ENCODE measurements at regions not wholly inside any gene's neighbourhood (a gene's known extent, or its start where the extent isn't known, plus 50 kb on each side); places are given as distances from the start of the nearest gene placed in this dataset.
A peak's percentile ranks its signal among the peaks of the same experiment; 100 is the strongest.

DNA sequence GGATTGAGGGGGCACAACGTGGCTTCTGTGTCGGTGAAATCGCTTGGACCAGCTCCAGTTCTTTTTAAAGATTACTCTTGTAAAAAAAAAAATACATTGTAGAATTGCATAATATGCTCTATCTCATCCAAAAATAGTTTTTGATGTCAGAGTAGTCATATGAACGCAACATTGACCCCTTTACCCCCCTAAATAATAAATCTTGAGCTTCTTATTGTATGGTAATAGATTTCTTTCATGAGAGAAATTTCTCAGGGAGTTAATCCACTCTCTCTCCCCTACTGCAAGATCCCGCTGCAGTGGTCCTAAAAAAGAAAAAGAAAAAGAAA, 50.2 kb upstream of the PAIP2B start:
- no TSS peak for BruUV-seq (replicated peaks)
- POLR2A ChIA-PET = interaction anchor here (1.3 kb wide), 1 partner anchor 54 kb away, joined by 3 read pairs; the partner anchor contains the start of gene ZNF638
- peak overlapping the region; percentile 62 for H3K4me2 ChIP-seq (ENCODE audit: low read depth, low read length)

GRCh38 chr2:71276311-71277146, 49.6 kb upstream of the PAIP2B start:
- H3K27ac ChIP-seq (ENCODE audit: extremely low read length, insufficient read depth, low read length) = no peak overlapping the region
- BruUV-seq (replicated peaks) = no TSS peak
- H3K36me3 ChIP-seq (replicated peaks in 1 of 2; ENCODE audit: control insufficient read depth in 1 of 2, insufficient read depth in 2 of 2, low read length in 2 of 2) = no peaks in the 10 kb centered on the region
- in situ Hi-C loops (cut with HindIII; ENCODE audit: extremely low pct_ligation_motif_present, low pct_unique_long_range_greater_than_20kb) = no loop called here
- peaks cover 20% of the 10 kb centered on the region for H3K4me1 ChIP-seq (ENCODE audit: insufficient read depth, low read length)
- intact Hi-C loops (cut with micrococcal nuclease; ENCODE audit: unreplicated experiment) = loop anchor here (5.0 kb wide), 1 partner anchor 44 kb away; no protein-coding TSS in a partner anchor
- DNase-seq (ENCODE audit: low spot score) (peak; percentile 48), ATAC-seq (peak; percentile 97), FAIRE-seq (no peak)
- WGBS (ENCODE audit: low lambda C conversion rate) = 39% methylated on average over 67 of the region's 93 CpGs
- peaks cover 5 to 35% of the 10 kb centered on the region in 2 experiments for H3K27me3 ChIP-seq (ENCODE audit: control insufficient read depth in 1 of 2, insufficient read depth in 2 of 2, low read length in 2 of 2)
- no peaks in the 10 kb centered on the region for H3K79me2 ChIP-seq (ENCODE audit: insufficient read depth, low read length)
- no peaks in the 10 kb centered on the region for H4K20me1 ChIP-seq (ENCODE audit: insufficient read depth, low read length)
- H3K9ac ChIP-seq (ENCODE audit: insufficient read depth, low read depth, low read length) = no peak overlapping the region
- peak overlapping the region; percentile 62 for H3K4me2 ChIP-seq (ENCODE audit: low read depth, low read length)
- no peak overlapping the region for H2AFZ ChIP-seq (ENCODE audit: low read length)
- H3K9me3 ChIP-seq (ENCODE audit: low read length) = no peaks in the 10 kb centered on the region
- ChIA-PET CTCF (ENCODE audit: low intra/inter-chr PET ratio, low total read pairs) (no interaction called here), POLR2A (interaction anchor here (1.3 kb wide), 1 partner anchor 55 kb away, joined by 3 read pairs; the partner anchor contains the start of gene ZNF638)
- peak overlapping the region in 2 of 3 experiments; percentile 39 to 62; a peak in 4 of 6 replicates for H3K4me3 ChIP-seq (replicated peaks in 1 of 3; ENCODE audit: insufficient read depth in 1 of 3, low read depth in 2 of 3, low read length in 3 of 3)
- TF ChIP-seq SP4 (CRISPR knock-in tag; IDR thresholded peaks at IDR 0.05) (peak; percentile 96), CAMTA2 (CRISPR knock-in tag; IDR thresholded peaks at IDR 0.05; ENCODE audit: borderline replicate concordance) (0 out of 2 replicates have a peak, but pooled peaks have one; percentile 32), RFXAP (CRISPR knock-in tag; IDR thresholded peaks at IDR 0.05; ENCODE audit: borderline replicate concordance) (0 out of 2 replicates have a peak, but pooled peaks have one; percentile 19), MTF2 (CRISPR knock-in tag; IDR thresholded peaks at IDR 0.05; ENCODE audit: borderline replicate concordance) (0 out of 2 replicates have a peak, but pooled peaks have one; percentile 75), CBFB (CRISPR knock-in tag; IDR thresholded peaks at IDR 0.05) (peak; percentile 43; the same call in 1 of the 2 replicates), HDAC6 (IDR thresholded peaks at IDR 0.05; ENCODE audit: low read depth, low read length) (no peak), ZNF660 (CRISPR knock-in tag; IDR thresholded peaks at IDR 0.05; ENCODE audit: borderline replicate concordance, low read depth) (no peak), MBNL3 (CRISPR knock-in tag; conservative IDR thresholded peaks at IDR 0.05) (no peak), ZBTB38 (CRISPR knock-in tag; IDR thresholded peaks at IDR 0.05) (peak; percentile 66; the same call in 1 of the 2 replicates), ZNF224 (CRISPR knock-in tag; IDR thresholded peaks at IDR 0.05) (no peak), SP1 (IDR thresholded peaks at IDR 0.05) (no peak), SP1 (CRISPR knock-in tag; IDR thresholded peaks at IDR 0.05) (peak; percentile 91), ZNF75D (CRISPR knock-in tag; IDR thresholded peaks at IDR 0.05; ENCODE audit: borderline replicate concordance) (0 out of 2 replicates have a peak, but pooled peaks have one; percentile 54)
- TF ChIP-seq, protein P1, sequence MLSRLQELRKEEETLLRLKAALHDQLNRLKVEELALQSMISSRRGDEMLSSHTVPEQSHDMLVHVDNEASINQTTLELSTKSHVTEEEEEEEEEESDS (CRISPR knock-in tag; IDR thresholded peaks at IDR 0.05; ENCODE audit: borderline replicate concordance) = 0 out of 2 replicates have a peak, but pooled peaks have one; percentile 83
- TF ChIP-seq, protein P2, sequence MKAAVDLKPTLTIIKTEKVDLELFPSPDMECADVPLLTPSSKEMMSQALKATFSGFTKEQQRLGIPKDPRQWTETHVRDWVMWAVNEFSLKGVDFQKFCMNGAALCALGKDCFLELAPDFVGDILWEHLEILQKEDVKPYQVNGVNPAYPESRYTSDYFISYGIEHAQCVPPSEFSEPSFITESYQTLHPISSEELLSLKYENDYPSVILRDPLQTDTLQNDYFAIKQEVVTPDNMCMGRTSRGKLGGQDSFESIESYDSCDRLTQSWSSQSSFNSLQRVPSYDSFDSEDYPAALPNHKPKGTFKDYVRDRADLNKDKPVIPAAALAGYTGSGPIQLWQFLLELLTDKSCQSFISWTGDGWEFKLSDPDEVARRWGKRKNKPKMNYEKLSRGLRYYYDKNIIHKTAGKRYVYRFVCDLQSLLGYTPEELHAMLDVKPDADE (CRISPR knock-in tag; IDR thresholded peaks at IDR 0.05) = peak; percentile 79; the same call in 1 of the 2 replicates

More for the DNA sequence above, 50.2 kb upstream of the PAIP2B start:
- no peak overlapping the region for H3K9ac ChIP-seq (ENCODE audit: insufficient read depth, low read depth, low read length)
- in situ Hi-C loops (cut with HindIII; ENCODE audit: extremely low pct_ligation_motif_present, low pct_unique_long_range_greater_than_20kb) (no loop called here), intact Hi-C loops (cut with micrococcal nuclease; ENCODE audit: unreplicated experiment) (loop anchor here (5.0 kb wide), 1 partner anchor 45 kb away; no protein-coding TSS in a partner anchor)
- H3K27ac ChIP-seq (ENCODE audit: extremely low read length, insufficient read depth, low read length) = no peak overlapping the region
- peak overlapping the region in 1 of 3 experiments; percentile 62; a peak in 3 of 6 replicates for H3K4me3 ChIP-seq (replicated peaks in 1 of 3; ENCODE audit: insufficient read depth in 1 of 3, low read depth in 2 of 3, low read length in 3 of 3)
- H3K4me1 ChIP-seq (ENCODE audit: insufficient read depth, low read length) = peaks cover 20% of the 10 kb centered on the region
- no peaks in the 10 kb centered on the region for H3K79me2 ChIP-seq (ENCODE audit: insufficient read depth, low read length)
- DNase-seq (ENCODE audit: low spot score) = no peak
- CTCF ChIA-PET (ENCODE audit: low intra/inter-chr PET ratio, low total read pairs) = no interaction called here
- H3K36me3 ChIP-seq (replicated peaks in 1 of 2; ENCODE audit: control insufficient read depth in 1 of 2, insufficient read depth in 2 of 2, low read length in 2 of 2) = no peaks in the 10 kb centered on the region
- H3K9me3 ChIP-seq (ENCODE audit: low read length) = no peaks in the 10 kb centered on the region
- H4K20me1 ChIP-seq (ENCODE audit: insufficient read depth, low read length) = no peaks in the 10 kb centered on the region
- peaks cover 5 to 38% of the 10 kb centered on the region in 2 experiments for H3K27me3 ChIP-seq (ENCODE audit: control insufficient read depth in 1 of 2, insufficient read depth in 2 of 2, low read length in 2 of 2)
- no peak for ATAC-seq
- H2AFZ ChIP-seq (ENCODE audit: low read length) = no peak overlapping the region
- TF ChIP-seq GATA4 (IDR thresholded peaks at IDR 0.05; ENCODE audit: borderline replicate concordance, low read depth) (no peak), CBX2 (IDR thresholded peaks at IDR 0.05; ENCODE audit: low read depth, low read length) (peak; percentile 69; the same call in 1 of the 2 replicates), CBX2 (CRISPR knock-in tag; IDR thresholded peaks at IDR 0.05; ENCODE audit: low read depth) (no peak), ZKSCAN1 (IDR thresholded peaks at IDR 0.05; ENCODE audit: low read length) (no peak), ZNF24 (IDR thresholded peaks at IDR 0.05) (no peak), FOXA3 (CRISPR knock-in tag; IDR thresholded peaks at IDR 0.05) (no peak), ZNF367 (CRISPR knock-in tag; IDR thresholded peaks at IDR 0.05; ENCODE audit: borderline replicate concordance) (no peak)
- 43% methylated on average over 5 of the region's 5 CpGs for WGBS (ENCODE audit: low lambda C conversion rate)
- FAIRE-seq = no peak

Measured in HepG2 (cell line).